Mucosa of rectum (tissue), 2 donors: ENCODE measurements at regions not wholly inside any gene's neighbourhood (a gene's known extent, or its start where the extent isn't known, plus 50 kb on each side); places are given as distances from the start of the nearest gene placed in this dataset.
A peak's percentile ranks its signal among the peaks of the same experiment; 100 is the strongest.

Experiments used
- H3K27ac ChIP-seq, 2 donors: one replicate each; pipeline ENCODE4 v1.7.0; 2013; ENCODE audit warnings: inconsistent platforms in 2 of 2, low read depth in 2 of 2, low read length in 2 of 2
- H3K27me3 ChIP-seq, 2 donors: one replicate each; pipeline ENCODE4 v1.7.0; 2013; ENCODE audit warnings: low read length in 2 of 2; ENCODE audit not compliant: control insufficient read depth in 2 of 2, insufficient read depth in 2 of 2
- H3K36me3 ChIP-seq, 2 donors: one replicate each; pipeline ENCODE4 v1.7.0; 2013; ENCODE audit warnings: low read length in 2 of 2; ENCODE audit not compliant: control insufficient read depth in 2 of 2, insufficient read depth in 2 of 2
- H3K4me1 ChIP-seq, 2 donors: one replicate each; pipeline ENCODE4 v1.7.0; 2013; ENCODE audit warnings: low read length in 2 of 2, mild to moderate bottlenecking in 1 of 2; ENCODE audit not compliant: control insufficient read depth in 2 of 2, insufficient read depth in 2 of 2
- H3K4me3 ChIP-seq, 2 donors: one replicate each; pipeline ENCODE4 v1.7.0; 2013; ENCODE audit warnings: low read length in 2 of 2
- H3K9ac ChIP-seq, 2 donors: one replicate each; pipeline ENCODE4 v1.7.0; 2013; ENCODE audit warnings: low read length in 2 of 2, low read depth in 1 of 2, mild to moderate bottlenecking in 1 of 2
- H3K9me3 ChIP-seq, 2 donors: one replicate each; pipeline ENCODE4 v1.7.0; 2013; ENCODE audit warnings: low read length in 2 of 2; ENCODE audit not compliant: control insufficient read depth in 2 of 2
- donor health status: healthy.
- donor health status: Normal muscosa, but diverticular disease.

GRCh38 chr20:19847383-19847782 lies 89.3 kb downstream of the RIN2 start:
- H3K27me3 ChIP-seq = no peaks in the 10 kb centered on the region
- H3K4me1 ChIP-seq = peaks cover 0 to 5% of the 10 kb centered on the region in 2 donors
- peaks cover 0 to 2% of the 10 kb centered on the region in 2 donors for H3K9me3 ChIP-seq
- H3K4me3 ChIP-seq = no peak overlapping the region
- H3K9ac ChIP-seq = no peak overlapping the region
- H3K27ac ChIP-seq = no peak overlapping the region
- H3K36me3 ChIP-seq = no peaks in the 10 kb centered on the region

DNA sequence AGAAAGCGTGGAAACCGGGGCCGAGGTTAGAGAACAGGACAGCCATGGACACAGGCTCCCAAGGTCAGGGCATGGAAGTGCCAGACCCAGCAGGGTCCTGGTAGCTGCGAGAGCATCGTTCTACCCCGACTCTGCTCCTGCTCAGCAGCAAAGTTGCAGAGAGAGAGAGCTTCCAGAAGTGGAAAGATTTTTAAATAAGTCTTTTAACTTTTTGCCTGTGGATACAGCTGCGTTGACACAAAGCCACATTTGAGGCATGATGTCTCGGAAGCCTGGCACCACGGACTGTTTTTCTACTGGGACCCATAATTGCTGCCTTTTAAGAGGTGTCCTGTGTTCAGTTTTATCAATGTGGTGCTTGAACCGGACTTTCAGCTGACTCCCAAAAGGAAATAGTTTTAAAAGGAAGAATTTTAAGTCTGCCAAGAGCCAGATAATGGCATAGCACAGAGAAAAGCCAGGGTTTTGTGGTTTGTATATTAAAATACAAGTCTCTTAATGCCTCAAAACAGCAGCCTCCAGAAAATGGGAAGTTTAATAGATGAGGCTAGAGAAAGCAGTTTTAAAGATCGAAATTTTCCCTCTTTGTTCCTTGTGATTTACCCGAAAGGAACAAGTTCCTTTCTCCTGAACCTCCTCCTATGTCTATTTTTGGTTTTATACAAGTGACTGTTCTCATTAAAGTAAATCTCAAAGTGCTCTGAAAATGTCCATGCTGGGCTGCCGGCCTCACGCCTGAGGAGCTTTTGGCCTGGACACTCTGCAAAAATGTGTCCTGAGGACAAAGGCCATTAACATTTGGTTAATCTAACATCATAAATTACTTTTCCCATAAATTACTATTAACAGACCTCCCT lies 91.5 kb downstream of the RIN2 start:
- Histone ChIP-seq H3K4me3 (no peak overlapping the region), H3K9me3 (no peaks in the 10 kb centered on the region), H3K36me3 (no peaks in the 10 kb centered on the region), H3K27me3 (no peaks in the 10 kb centered on the region), H3K27ac (peak overlapping the region; percentile 49 to 61), H3K4me1 (no peaks in the 10 kb centered on the region), H3K9ac (no peak overlapping the region)

GRCh38 chr20:19850198-19850533 lies 92.1 kb downstream of the RIN2 start:
- peak overlapping the region; percentile 40 to 61 for H3K27ac ChIP-seq
- no peak overlapping the region for H3K4me3 ChIP-seq
- H3K36me3 ChIP-seq = no peaks in the 10 kb centered on the region
- no peaks in the 10 kb centered on the region for H3K4me1 ChIP-seq
- H3K27me3 ChIP-seq = no peaks in the 10 kb centered on the region
- H3K9ac ChIP-seq = no peak overlapping the region
- H3K9me3 ChIP-seq = no peaks in the 10 kb centered on the region

- Histone ChIP-seq H3K36me3 (no peaks in the 10 kb centered on the region), H3K9me3 (no peaks in the 10 kb centered on the region), H3K4me1 (no peaks in the 10 kb centered on the region), H3K27me3 (no peaks in the 10 kb centered on the region), H3K4me3 (no peak overlapping the region), H3K9ac (no peak overlapping the region), H3K27ac (no peak overlapping the region)
Observed at GRCh38 chr20:19851861-19852260, 93.8 kb downstream of the RIN2 start.

- Histone ChIP-seq H3K27me3 (no peaks in the 10 kb centered on the region), H3K9ac (no peak overlapping the region), H3K9me3 (no peaks in the 10 kb centered on the region), H3K36me3 (no peaks in the 10 kb centered on the region), H3K4me3 (no peak overlapping the region), H3K4me1 (peaks cover 0 to 9% of the 10 kb centered on the region in 2 donors), H3K27ac (no peak overlapping the region)
Observed at GRCh38 chr20:19855416-19855815, 97.4 kb downstream of the RIN2 start.

DNA sequence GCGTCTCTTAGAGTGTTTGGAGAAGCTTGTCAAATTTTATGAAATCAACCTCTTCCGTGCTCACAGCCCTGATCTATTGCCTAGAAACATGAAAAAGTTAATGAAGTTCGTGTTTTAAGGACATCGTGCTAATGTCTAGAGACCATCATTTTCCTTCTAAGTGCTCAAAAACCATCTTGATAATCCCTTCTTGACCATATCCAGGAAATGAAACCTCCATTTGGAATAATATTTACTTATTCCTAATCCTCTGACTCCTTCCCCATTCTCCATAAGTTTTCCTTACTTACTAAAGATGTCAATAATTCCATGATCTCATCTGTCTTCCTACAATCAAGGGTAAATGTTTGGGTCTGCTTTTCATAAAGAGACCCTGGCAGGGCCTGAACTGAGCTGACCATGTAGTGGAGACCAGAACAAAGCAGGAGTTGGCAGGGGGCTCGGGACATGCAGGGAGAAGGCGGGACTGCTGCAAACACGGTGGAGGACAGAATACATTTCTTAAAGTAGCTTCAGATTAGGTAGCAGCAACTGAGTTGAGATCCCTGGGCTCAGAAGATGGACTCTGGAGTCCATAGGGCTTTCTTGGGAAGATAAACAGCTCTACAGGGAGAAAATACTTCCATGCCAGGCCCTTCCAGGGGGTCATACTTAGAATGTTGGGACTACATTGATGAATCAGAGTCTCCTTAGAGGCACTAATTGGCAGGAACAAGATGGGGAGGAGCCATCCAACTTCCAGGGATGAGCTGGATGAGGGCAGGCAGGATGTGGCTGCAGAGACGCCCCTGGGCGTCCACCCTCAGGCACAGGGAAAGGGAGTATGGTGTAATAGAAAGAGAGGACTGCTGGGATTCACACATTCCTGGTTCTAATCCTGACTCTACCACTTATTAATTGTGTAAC lies 100.7 kb downstream of the RIN2 start:
- H3K4me3 ChIP-seq = no peak overlapping the region
- H3K4me1 ChIP-seq = peaks cover 8 to 20% of the 10 kb centered on the region in 2 donors
- no peaks in the 10 kb centered on the region for H3K36me3 ChIP-seq
- H3K9me3 ChIP-seq = no peaks in the 10 kb centered on the region
- H3K9ac ChIP-seq = no peak overlapping the region
- H3K27ac ChIP-seq = peak overlapping the region; percentile 27 to 35
- no peaks in the 10 kb centered on the region for H3K27me3 ChIP-seq

DNA sequence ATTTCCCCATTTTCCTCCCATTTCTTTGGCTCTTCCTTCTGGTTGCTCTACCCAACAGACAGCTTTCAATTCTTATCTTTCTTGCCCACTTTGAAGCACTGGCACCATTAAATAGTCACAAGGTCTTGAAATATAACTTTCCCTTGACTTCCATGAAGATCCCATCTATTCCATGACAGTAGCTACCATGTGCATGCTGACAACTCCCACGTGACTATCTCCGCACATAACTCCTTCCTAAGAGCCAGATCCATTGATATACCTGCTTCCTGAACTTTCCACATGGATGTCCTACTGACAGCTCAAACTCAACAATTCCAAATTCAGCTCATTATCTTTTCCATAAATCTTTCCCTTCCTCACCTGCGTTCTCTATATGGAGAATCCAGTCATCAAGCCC lies 101.4 kb downstream of the RIN2 start:
- Histone ChIP-seq H3K9ac (no peak overlapping the region), H3K36me3 (no peaks in the 10 kb centered on the region), H3K4me3 (no peak overlapping the region), H3K9me3 (no peaks in the 10 kb centered on the region), H3K27ac (peak overlapping the region in 1 of 2 donors; percentile 27), H3K4me1 (peaks cover 8 to 20% of the 10 kb centered on the region in 2 donors), H3K27me3 (no peaks in the 10 kb centered on the region)

DNA sequence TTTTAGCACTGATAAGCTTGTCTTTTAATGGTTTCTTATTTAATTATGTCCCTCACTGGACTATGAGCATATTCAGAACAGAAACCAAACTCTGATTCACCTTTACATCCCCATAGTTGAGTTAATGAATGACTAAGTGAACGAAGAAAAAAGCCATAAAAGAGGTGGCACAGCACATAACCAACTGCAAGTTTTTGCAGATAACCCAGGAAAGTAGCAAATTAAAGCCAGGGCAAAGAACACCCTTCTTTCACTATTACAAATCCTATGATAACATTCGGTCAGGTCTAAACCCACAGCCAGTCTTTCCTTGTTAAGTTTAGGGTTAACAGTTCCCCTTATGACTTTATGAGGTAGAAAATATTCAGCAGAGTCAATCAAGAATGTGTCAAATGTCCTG lies 102.7 kb downstream of the RIN2 start:
- no peaks in the 10 kb centered on the region for H3K27me3 ChIP-seq
- H3K4me1 ChIP-seq = peaks cover 8 to 20% of the 10 kb centered on the region in 2 donors
- H3K36me3 ChIP-seq = no peaks in the 10 kb centered on the region
- peak overlapping the region; percentile 65 to 80 for H3K27ac ChIP-seq
- H3K9me3 ChIP-seq = no peaks in the 10 kb centered on the region
- H3K9ac ChIP-seq = peak overlapping the region in 1 of 2 donors; percentile 40
- H3K4me3 ChIP-seq = peak overlapping the region; percentile 0 to 21

DNA sequence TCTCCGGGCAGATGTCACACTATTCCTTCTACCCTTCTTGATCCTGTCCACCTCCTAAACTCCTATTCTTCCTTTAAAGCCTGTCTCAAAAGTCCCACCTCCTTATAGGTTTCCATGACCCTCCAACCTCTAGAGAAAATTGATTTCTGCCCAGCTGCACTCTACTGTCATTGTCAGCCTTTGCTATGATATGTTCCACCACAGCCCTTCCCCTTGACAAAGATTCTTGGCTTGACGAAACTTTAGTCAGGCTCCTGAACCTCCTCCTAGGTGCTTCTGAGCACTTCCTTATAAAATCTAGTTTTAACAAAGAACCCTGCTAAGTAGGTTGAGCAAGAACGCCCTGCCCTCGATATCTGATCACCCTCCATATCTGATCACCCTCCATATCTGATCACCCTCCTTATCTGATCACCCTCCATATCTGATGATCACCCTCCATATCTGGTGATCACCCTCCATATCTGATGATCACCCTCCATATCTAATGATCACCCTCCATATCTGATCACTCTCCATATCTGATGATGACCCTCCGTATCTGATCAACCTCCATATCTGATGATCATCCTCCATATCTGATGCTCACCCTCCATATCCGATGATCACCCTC lies 103.2 kb downstream of the RIN2 start:
- Histone ChIP-seq H3K4me3 (peak overlapping the region; percentile 0 to 21), H3K27me3 (no peaks in the 10 kb centered on the region), H3K27ac (peak overlapping the region; percentile 65 to 80), H3K9me3 (no peaks in the 10 kb centered on the region), H3K9ac (peak overlapping the region in 1 of 2 donors; percentile 40), H3K4me1 (peaks cover 8 to 20% of the 10 kb centered on the region in 2 donors), H3K36me3 (no peaks in the 10 kb centered on the region)

DNA sequence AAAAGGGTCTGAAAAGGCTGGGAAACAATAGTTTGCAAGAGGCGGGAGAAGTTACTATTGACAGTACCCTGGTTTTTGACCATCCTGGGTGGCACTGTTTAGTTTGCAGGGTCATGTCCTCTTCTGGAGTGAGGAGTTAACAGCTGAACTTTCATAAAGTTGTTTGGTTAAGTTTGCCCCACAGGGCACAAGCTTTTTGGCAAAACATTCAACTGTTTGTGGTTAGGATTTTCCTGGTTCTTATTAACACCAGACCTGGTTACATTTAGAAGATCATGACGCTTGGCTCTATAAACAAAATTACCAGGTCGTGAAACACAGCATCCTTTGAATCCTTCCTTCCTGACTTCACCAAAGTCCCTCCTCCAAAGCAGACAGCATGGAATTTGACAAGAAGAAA lies 106.1 kb downstream of the RIN2 start:
- H3K4me3 ChIP-seq = no peak overlapping the region
- H3K9me3 ChIP-seq = no peaks in the 10 kb centered on the region
- H3K9ac ChIP-seq = no peak overlapping the region
- H3K36me3 ChIP-seq = no peaks in the 10 kb centered on the region
- H3K27ac ChIP-seq = no peak overlapping the region
- H3K27me3 ChIP-seq = no peaks in the 10 kb centered on the region
- H3K4me1 ChIP-seq = peaks cover 8 to 17% of the 10 kb centered on the region in 2 donors
